ENCODE measurements at regions not wholly inside any gene's neighbourhood (a gene's known extent, or its start where the extent isn't known, plus 50 kb on each side); places are given as distances from the start of the nearest gene placed in this dataset.

- DNase-seq, result no peak
- Histone ChIP-seq H3K4me1 (ENCODE audit: low read length) (no peaks in the 10 kb centered on the region), H3K4me2 (ENCODE audit: low read depth, low read length) (no peak overlapping the region), H3K9ac (ENCODE audit: low read length) (no peak overlapping the region), H3K36me3 (replicated peaks; ENCODE audit: insufficient read depth, low read length) (no peaks in the 10 kb centered on the region), H3F3A (ENCODE audit: insufficient read depth, low read length) (no peaks in the 10 kb centered on the region), H3K27ac (ENCODE audit: low read length) (no peak overlapping the region), H3K9me3 (replicated peaks; ENCODE audit: insufficient read depth, low read length) (no peaks in the 10 kb centered on the region), H3K4me3 (ENCODE audit: low read length) (no peak overlapping the region), H4K20me1 (ENCODE audit: insufficient read depth, low read length) (no peaks in the 10 kb centered on the region), H2AFZ (ENCODE audit: low read length) (no peak overlapping the region), H3K27me3 (replicated peaks; ENCODE audit: insufficient read depth, low read length) (no peaks in the 10 kb centered on the region), H3K79me2 (ENCODE audit: low read length) (no peaks in the 10 kb centered on the region), H3K9me2 (replicated peaks; ENCODE audit: insufficient read depth, low read length) (no peaks in the 10 kb centered on the region)
- TF ChIP-seq, protein P1, sequence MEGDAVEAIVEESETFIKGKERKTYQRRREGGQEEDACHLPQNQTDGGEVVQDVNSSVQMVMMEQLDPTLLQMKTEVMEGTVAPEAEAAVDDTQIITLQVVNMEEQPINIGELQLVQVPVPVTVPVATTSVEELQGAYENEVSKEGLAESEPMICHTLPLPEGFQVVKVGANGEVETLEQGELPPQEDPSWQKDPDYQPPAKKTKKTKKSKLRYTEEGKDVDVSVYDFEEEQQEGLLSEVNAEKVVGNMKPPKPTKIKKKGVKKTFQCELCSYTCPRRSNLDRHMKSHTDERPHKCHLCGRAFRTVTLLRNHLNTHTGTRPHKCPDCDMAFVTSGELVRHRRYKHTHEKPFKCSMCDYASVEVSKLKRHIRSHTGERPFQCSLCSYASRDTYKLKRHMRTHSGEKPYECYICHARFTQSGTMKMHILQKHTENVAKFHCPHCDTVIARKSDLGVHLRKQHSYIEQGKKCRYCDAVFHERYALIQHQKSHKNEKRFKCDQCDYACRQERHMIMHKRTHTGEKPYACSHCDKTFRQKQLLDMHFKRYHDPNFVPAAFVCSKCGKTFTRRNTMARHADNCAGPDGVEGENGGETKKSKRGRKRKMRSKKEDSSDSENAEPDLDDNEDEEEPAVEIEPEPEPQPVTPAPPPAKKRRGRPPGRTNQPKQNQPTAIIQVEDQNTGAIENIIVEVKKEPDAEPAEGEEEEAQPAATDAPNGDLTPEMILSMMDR (IDR thresholded peaks at IDR 0.05; ENCODE audit: low read length), result no peak
- TF ChIP-seq EZH2 (optimal IDR thresholded peaks at IDR 0.05; ENCODE audit: low read depth, low read length), result no peak
- TF ChIP-seq EZH2phosphoT487 (IDR thresholded peaks at IDR 0.05; ENCODE audit: low read length), result no peak
Observed at GRCh38 chr7:68914006-68914405, 684.3 kb upstream of the AUTS2 start.

- DNase-seq, result no peak
- H3K4me1 ChIP-seq (ENCODE audit: low read length), result no peaks in the 10 kb centered on the region
- no peak overlapping the region for H3K4me2 ChIP-seq (ENCODE audit: low read depth, low read length)
- no peak overlapping the region for H3K4me3 ChIP-seq (ENCODE audit: low read length)
- no peaks in the 10 kb centered on the region for H3K36me3 ChIP-seq (replicated peaks; ENCODE audit: insufficient read depth, low read length)
- H2AFZ ChIP-seq (ENCODE audit: low read length), result no peak overlapping the region
- H3K27me3 ChIP-seq (replicated peaks; ENCODE audit: insufficient read depth, low read length), result no peaks in the 10 kb centered on the region
- no peaks in the 10 kb centered on the region for H3K79me2 ChIP-seq (ENCODE audit: low read length)
- no peaks in the 10 kb centered on the region for H3F3A ChIP-seq (ENCODE audit: insufficient read depth, low read length)
- H3K9me3 ChIP-seq (replicated peaks; ENCODE audit: insufficient read depth, low read length), result no peaks in the 10 kb centered on the region
- no peaks in the 10 kb centered on the region for H4K20me1 ChIP-seq (ENCODE audit: insufficient read depth, low read length)
- no peak for TF ChIP-seq EZH2phosphoT487 (IDR thresholded peaks at IDR 0.05; ENCODE audit: low read length)
- no peak for TF ChIP-seq EZH2 (optimal IDR thresholded peaks at IDR 0.05; ENCODE audit: low read depth, low read length)
- TF ChIP-seq, protein P1 (IDR thresholded peaks at IDR 0.05; ENCODE audit: low read length), result no peak
- H3K9me2 ChIP-seq (replicated peaks; ENCODE audit: insufficient read depth, low read length), result no peaks in the 10 kb centered on the region
- H3K9ac ChIP-seq (ENCODE audit: low read length), result no peak overlapping the region
- no peak overlapping the region for H3K27ac ChIP-seq (ENCODE audit: low read length)
Observed at GRCh38 chr7:68917041-68917651, 681.1 kb upstream of the AUTS2 start.

- no peak overlapping the region for H3K4me3 ChIP-seq (ENCODE audit: low read length)
- no peaks in the 10 kb centered on the region for H3K36me3 ChIP-seq (replicated peaks; ENCODE audit: insufficient read depth, low read length)
- H3K9ac ChIP-seq (ENCODE audit: low read length), result no peak overlapping the region
- H3K27me3 ChIP-seq (replicated peaks; ENCODE audit: insufficient read depth, low read length), result no peaks in the 10 kb centered on the region
- H3K9me3 ChIP-seq (replicated peaks; ENCODE audit: insufficient read depth, low read length), result no peaks in the 10 kb centered on the region
- H3K4me1 ChIP-seq (ENCODE audit: low read length), result no peaks in the 10 kb centered on the region
- no peak overlapping the region for H3K27ac ChIP-seq (ENCODE audit: low read length)
- no peaks in the 10 kb centered on the region for H4K20me1 ChIP-seq (ENCODE audit: insufficient read depth, low read length)
- H3F3A ChIP-seq (ENCODE audit: insufficient read depth, low read length), result no peaks in the 10 kb centered on the region
- no peak overlapping the region for H2AFZ ChIP-seq (ENCODE audit: low read length)
- H3K79me2 ChIP-seq (ENCODE audit: low read length), result no peaks in the 10 kb centered on the region
- TF ChIP-seq EZH2phosphoT487 (IDR thresholded peaks at IDR 0.05; ENCODE audit: low read length), result no peak
- no peak for TF ChIP-seq EZH2 (optimal IDR thresholded peaks at IDR 0.05; ENCODE audit: low read depth, low read length)
- no peak for DNase-seq
- no peaks in the 10 kb centered on the region for H3K9me2 ChIP-seq (replicated peaks; ENCODE audit: insufficient read depth, low read length)
- no peak overlapping the region for H3K4me2 ChIP-seq (ENCODE audit: low read depth, low read length)
Observed at GRCh38 chr7:68918621-68919020, 679.7 kb upstream of the AUTS2 start.

GRCh38 chr7:68922850-68923249 lies 675.4 kb upstream of the AUTS2 start:
- no peak for DNase-seq
- H3K4me2 ChIP-seq (ENCODE audit: low read depth, low read length), result no peak overlapping the region

More at GRCh38 chr7:68922850-68923249, 675.4 kb upstream of the AUTS2 start:
- H3K27me3 ChIP-seq (replicated peaks; ENCODE audit: insufficient read depth, low read length), result no peaks in the 10 kb centered on the region
- no peaks in the 10 kb centered on the region for H3K9me2 ChIP-seq (replicated peaks; ENCODE audit: insufficient read depth, low read length)
- no peaks in the 10 kb centered on the region for H3F3A ChIP-seq (ENCODE audit: insufficient read depth, low read length)
- TF ChIP-seq EZH2phosphoT487 (IDR thresholded peaks at IDR 0.05; ENCODE audit: low read length), result no peak
- TF ChIP-seq, protein P1 (IDR thresholded peaks at IDR 0.05; ENCODE audit: low read length), result no peak
- H3K27ac ChIP-seq (ENCODE audit: low read length), result no peak overlapping the region
- no peaks in the 10 kb centered on the region for H3K9me3 ChIP-seq (replicated peaks; ENCODE audit: insufficient read depth, low read length)
- H3K36me3 ChIP-seq (replicated peaks; ENCODE audit: insufficient read depth, low read length), result no peaks in the 10 kb centered on the region
- H4K20me1 ChIP-seq (ENCODE audit: insufficient read depth, low read length), result no peaks in the 10 kb centered on the region
- no peak overlapping the region for H3K4me3 ChIP-seq (ENCODE audit: low read length)
- H2AFZ ChIP-seq (ENCODE audit: low read length), result no peak overlapping the region
- no peak overlapping the region for H3K9ac ChIP-seq (ENCODE audit: low read length)
- H3K79me2 ChIP-seq (ENCODE audit: low read length), result no peaks in the 10 kb centered on the region
- H3K4me1 ChIP-seq (ENCODE audit: low read length), result no peaks in the 10 kb centered on the region
